MM.1S (cell line): ENCODE measurements at regions not wholly inside any gene's neighbourhood (a gene's known extent, or its start where the extent isn't known, plus 50 kb on each side); places are given as distances from the start of the nearest gene placed in this dataset.
"Not testable (repeated sequence)": the region's sequence is repeated elsewhere in the genome, so short reads cannot be mapped to it uniquely, and the experiment has no call there.

Experiments used
- DNase-seq: peaks from one replicate; pipeline ENCODE4 v3.0.0-alpha.2; 2015
- H2AFZ ChIP-seq: fragments of 300-600 bp; sonication (generic); 2 replicates; pipeline ENCODE4 v1.6.0; 2016; ENCODE audit warnings: antibody characterized with exemption, low read length
- H3F3A ChIP-seq: fragments of 300-600 bp; sonication (generic); 2 replicates; pipeline ENCODE4 v1.6.1; 2016; ENCODE audit warnings: mild to moderate bottlenecking, antibody characterized with exemption, low read length, moderate library complexity, mixed read lengths; ENCODE audit not compliant: insufficient read depth
- H3K27ac ChIP-seq: fragments of 300-600 bp; sonication (generic); 2 replicates; pipeline ENCODE4 v1.5.1; 2016; ENCODE audit warnings: mild to moderate bottlenecking, low read length
- H3K27me3 ChIP-seq: fragments of 300-600 bp; sonication (generic); replicated peaks from 2 replicates; pipeline ENCODE4 v1.6.0; 2016; ENCODE audit warnings: low read length; ENCODE audit not compliant: insufficient read depth
- H3K36me3 ChIP-seq: fragments of 300-600 bp; sonication (generic); replicated peaks from 2 replicates; pipeline ENCODE4 v1.6.1; 2016; ENCODE audit warnings: mild to moderate bottlenecking, low read length, mixed read lengths; ENCODE audit not compliant: insufficient read depth
- H3K4me1 ChIP-seq: fragments of 300-600 bp; sonication (generic); 2 replicates; pipeline ENCODE4 v1.6.1; 2016; ENCODE audit warnings: low read length, mixed read lengths
- H3K4me2 ChIP-seq: fragments of 300-600 bp; sonication (generic); 2 replicates; pipeline ENCODE4 v1.6.0; 2016; ENCODE audit warnings: low read depth, low read length
- H3K4me3 ChIP-seq: fragments of 300-600 bp; sonication (generic); 2 replicates; pipeline ENCODE4 v1.5.1; 2016; ENCODE audit warnings: low read length, mixed read lengths
- H3K79me2 ChIP-seq: fragments of 300-600 bp; sonication (generic); 2 replicates; pipeline ENCODE4 v1.6.1; 2016; ENCODE audit warnings: mixed run types, low read length, mixed read lengths
- H3K9ac ChIP-seq: fragments of 300-600 bp; sonication (generic); 2 replicates; pipeline ENCODE4 v1.6.1; 2016; ENCODE audit warnings: low read length, mixed read lengths
- H3K9me2 ChIP-seq: fragments of 300-600 bp; sonication (generic); replicated peaks from 2 replicates; pipeline ENCODE4 v1.6.1; 2016; ENCODE audit warnings: mild to moderate bottlenecking, low read length, mixed read lengths; ENCODE audit not compliant: insufficient read depth
- H3K9me3 ChIP-seq: fragments of 300-600 bp; sonication (generic); replicated peaks from 2 replicates; pipeline ENCODE4 v1.6.1; 2016; ENCODE audit warnings: mild to moderate bottlenecking, low read length, mixed read lengths; ENCODE audit not compliant: insufficient read depth
- H4K20me1 ChIP-seq: fragments of 300-600 bp; sonication (generic); 2 replicates; pipeline ENCODE4 v1.6.1; 2016; ENCODE audit warnings: mild to moderate bottlenecking, low read length, moderate library complexity, mixed read lengths; ENCODE audit not compliant: insufficient read depth

DNA sequence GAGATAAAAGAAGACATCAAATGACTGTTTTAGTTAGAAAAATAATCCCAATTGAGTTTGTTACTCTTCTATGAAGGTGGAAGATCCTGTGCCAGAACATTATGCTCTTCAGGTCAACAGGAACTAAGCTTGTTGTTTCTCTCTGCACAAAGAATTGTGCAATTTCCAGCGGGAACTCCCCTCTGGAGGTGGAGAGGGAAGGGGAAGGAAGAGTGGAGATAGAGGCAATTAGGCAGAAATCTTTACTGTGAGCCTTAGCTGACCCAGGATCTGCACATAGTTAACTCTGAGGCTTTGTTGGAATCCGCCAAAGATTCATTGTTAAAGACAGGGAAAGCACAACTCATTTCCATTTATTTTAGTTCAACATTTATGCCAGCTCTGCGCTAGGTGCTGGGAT, 77.3 kb downstream of the SRGAP2 start:
- H3K4me2 ChIP-seq, H3F3A ChIP-seq, H3K9ac ChIP-seq, H3K4me1 ChIP-seq, H3K9me3 ChIP-seq, H4K20me1 ChIP-seq, DNase-seq, H3K4me3 ChIP-seq, H3K27ac ChIP-seq, H3K9me2 ChIP-seq, H3K36me3 ChIP-seq, H3K79me2 ChIP-seq, H2AFZ ChIP-seq, H3K27me3 ChIP-seq: not testable (repeated sequence)

DNA sequence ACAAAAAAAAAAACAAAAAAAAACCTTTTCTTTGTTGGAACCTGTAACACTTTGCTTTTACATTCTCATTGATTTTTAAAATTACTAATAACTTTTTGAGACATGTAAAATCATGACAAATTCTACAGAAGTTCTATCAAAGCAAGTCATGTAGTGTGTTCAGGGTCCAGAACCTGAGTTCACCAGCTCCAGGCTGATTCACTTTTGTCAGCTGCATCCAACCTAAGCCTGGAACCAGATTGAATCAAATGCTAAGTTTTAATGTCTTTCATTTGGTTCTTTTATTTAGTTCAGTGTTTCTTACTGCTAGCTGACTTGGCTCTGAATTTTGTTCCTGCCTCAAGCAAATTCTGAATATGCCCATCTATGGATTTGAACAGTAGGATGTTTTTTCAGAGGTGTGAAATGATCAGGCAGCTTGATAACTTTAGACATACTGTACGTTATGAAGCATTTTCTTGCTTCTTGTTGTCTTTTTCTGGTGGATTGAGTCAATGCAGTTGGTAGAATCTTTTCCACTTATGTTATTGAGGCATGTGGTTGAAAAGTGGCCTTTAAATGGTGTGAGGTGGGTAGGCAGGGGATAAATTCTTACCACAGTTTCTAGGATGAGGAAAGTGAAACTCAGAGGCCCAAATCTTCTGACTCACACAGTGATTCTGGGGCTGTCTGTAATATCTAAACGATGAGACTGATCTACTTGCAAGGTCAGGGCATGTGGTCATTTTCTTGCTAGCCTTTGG, 78.7 kb downstream of the SRGAP2 start:
- H3K9ac ChIP-seq, H2AFZ ChIP-seq, H3K4me2 ChIP-seq, H3K27ac ChIP-seq, H3K79me2 ChIP-seq, H4K20me1 ChIP-seq, H3K4me1 ChIP-seq, H3F3A ChIP-seq, H3K9me2 ChIP-seq, H3K4me3 ChIP-seq, H3K36me3 ChIP-seq, DNase-seq, H3K9me3 ChIP-seq, H3K27me3 ChIP-seq: not testable (repeated sequence)

DNA sequence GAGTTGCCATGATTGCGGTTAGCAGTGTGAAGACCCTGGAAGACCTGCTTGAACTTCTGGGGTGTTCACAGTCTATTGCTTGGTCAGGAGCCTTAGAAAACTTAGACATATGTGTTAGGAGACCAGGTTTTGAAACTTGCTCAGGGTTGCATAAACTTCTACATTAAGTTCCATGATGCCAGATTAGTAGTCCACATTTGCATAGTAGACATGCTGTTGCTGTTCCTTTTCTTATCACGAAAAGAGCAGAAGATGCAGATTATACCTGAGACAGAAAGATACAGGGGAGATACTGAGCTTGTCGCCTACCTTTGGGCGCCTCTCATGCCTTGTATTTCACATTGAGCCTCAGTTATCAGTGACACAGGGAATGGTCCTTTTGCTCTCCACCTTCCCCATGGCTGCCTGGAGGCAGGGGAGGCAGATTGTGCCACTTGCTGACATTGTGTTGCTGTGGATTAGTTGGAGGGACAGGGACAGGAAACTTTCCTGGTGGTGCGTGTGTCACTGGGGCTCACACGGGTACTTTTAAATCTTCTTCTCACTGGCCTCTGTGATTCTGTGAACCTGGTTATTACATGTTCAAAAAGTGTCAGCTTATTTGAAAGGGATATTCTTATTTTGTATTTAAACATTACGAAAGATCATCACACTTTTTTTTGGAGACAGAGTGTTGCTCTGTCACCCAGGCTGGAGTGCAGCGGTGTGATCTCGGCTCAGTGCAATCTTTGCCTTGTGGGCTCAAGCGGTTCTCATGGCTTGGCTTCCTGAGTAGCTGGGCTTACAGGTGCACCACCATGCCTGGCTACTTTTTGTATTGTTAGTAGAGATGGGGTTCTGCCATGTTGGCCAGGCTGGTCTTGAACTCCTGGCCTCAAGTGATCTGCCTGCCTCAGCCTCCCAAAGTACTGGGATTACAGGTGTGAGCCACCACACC, 82.0 kb downstream of the SRGAP2 start:
- not testable (repeated sequence) for H3K27me3 ChIP-seq, H3K36me3 ChIP-seq, H2AFZ ChIP-seq, H3K4me2 ChIP-seq, H4K20me1 ChIP-seq, H3F3A ChIP-seq, H3K79me2 ChIP-seq, H3K9me3 ChIP-seq, H3K27ac ChIP-seq, H3K9ac ChIP-seq, DNase-seq, H3K4me3 ChIP-seq, H3K4me1 ChIP-seq, H3K9me2 ChIP-seq

DNA sequence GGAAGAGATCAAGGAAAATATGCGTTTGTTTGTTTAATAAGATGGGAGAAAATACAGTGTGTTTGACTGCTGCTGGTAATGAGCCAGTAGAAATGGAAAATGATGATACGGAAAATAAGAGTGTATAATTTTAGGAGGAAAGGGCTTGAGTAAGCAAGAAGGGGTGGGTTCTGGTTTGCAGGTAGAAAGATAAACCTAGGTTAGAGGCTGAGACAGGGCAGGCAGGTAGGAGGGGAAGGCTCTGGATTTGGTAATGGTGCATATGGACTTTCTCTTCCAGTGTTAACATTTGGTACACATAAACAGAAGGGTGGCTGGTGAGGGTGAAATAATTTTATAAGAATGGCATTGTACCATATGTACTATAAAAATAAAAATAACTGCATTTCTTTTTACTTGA, 84.4 kb downstream of the SRGAP2 start:
- not testable (repeated sequence) for H3K27ac ChIP-seq, H3K9me2 ChIP-seq, H3K9ac ChIP-seq, H3K4me3 ChIP-seq, H3K4me2 ChIP-seq, H3K79me2 ChIP-seq, H3K9me3 ChIP-seq, H3K27me3 ChIP-seq, H4K20me1 ChIP-seq, H3K4me1 ChIP-seq, H2AFZ ChIP-seq, DNase-seq, H3F3A ChIP-seq, H3K36me3 ChIP-seq

DNA sequence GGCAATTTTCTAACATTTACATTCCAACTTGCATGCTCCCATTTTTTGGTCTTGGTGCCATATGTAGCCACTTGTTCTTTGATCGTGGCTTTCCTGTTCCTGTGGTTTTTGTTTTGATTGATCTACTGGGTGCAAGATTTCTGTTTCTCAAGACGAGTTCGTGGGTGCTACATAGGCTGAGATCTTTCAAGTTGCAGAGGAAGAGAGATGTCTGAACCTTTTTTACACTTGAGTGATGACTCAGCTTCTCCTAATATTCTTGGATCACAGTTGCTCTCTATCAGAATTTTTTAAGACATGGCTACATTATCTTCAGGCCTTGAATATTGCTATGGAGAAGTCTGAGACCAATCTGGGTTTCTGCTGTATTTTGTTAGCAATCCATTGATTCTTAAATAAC, 85.1 kb downstream of the SRGAP2 start:
- H3K4me2 ChIP-seq, H3F3A ChIP-seq, H3K9me2 ChIP-seq, H3K9me3 ChIP-seq, H4K20me1 ChIP-seq, H2AFZ ChIP-seq, H3K27ac ChIP-seq, H3K79me2 ChIP-seq, H3K36me3 ChIP-seq, DNase-seq, H3K4me1 ChIP-seq, H3K4me3 ChIP-seq, H3K9ac ChIP-seq, H3K27me3 ChIP-seq: not testable (repeated sequence)

DNA sequence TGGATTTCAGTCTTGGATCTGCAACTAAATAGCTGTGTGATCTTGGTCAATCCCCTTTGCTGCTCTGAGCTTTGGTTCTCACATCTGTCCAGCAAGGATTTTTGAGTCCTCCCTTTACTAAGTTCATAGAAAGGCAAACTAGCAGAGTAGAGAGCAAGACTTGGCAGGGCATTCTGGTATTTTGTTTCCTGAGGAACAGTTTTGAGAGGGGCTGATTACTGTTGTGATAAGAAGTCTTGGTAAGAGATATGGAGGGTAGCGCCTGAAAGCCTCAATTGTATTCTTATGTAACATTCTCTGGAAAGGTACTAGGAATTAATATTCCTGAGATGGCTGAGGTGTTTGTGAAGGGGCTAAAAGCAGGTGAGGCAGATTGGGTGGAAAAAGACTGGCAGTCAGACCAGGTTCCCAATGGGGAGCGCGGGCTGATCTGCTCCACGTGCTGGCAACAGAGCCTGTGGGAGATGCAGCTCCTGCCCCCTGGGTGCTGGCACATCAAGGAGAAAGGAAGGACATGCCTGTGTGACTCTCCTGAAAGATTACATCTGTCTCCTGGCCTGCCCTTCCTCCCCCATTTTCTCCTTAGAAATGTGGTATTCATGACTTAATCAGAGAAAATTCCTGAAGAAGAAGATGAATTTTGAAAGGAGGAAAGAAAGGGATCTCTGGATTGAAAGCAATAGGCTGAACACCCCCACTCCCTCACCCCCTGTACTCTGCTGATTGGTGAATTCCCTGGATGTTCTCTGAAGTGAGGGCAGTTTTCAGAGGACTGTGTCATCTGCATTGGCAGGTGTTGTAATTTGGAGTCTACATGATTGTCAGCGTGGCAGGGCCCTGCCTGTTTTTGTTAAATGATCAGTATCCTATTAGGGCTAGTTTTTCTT, 94.0 kb downstream of the SRGAP2 start:
- not testable (repeated sequence) for H3K4me1 ChIP-seq, H3K9ac ChIP-seq, H3F3A ChIP-seq, H3K9me2 ChIP-seq, H3K4me2 ChIP-seq, H3K4me3 ChIP-seq, H4K20me1 ChIP-seq, DNase-seq, H3K36me3 ChIP-seq, H3K27ac ChIP-seq, H3K9me3 ChIP-seq, H2AFZ ChIP-seq, H3K27me3 ChIP-seq, H3K79me2 ChIP-seq

DNA sequence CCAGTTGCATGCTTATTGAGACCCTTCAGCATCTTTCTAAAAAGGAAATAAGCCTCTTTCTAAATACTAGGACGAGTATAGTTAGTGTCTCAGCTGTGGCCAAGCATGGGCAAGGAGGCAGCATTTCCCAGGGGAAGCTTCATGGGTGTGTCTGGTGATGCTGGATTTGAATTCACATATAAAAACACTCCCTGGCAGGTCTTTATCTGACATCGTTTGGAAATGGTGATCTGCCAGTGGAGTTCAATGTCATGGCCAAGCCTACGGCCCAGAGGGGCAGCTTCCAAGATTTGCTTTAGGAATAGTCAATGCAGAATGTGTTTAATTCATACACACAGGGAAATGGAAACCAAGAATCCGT, 94.7 kb downstream of the SRGAP2 start:
- DNase-seq, H3F3A ChIP-seq, H4K20me1 ChIP-seq, H3K27ac ChIP-seq, H3K36me3 ChIP-seq, H2AFZ ChIP-seq, H3K9me3 ChIP-seq, H3K4me1 ChIP-seq, H3K79me2 ChIP-seq, H3K27me3 ChIP-seq, H3K9me2 ChIP-seq, H3K9ac ChIP-seq, H3K4me3 ChIP-seq, H3K4me2 ChIP-seq: not testable (repeated sequence)
